CD4-positive, alpha-beta T cell (primary cell): ENCODE measurements at regions not wholly inside any gene's neighbourhood (a gene's known extent, or its start where the extent isn't known, plus 50 kb on each side); places are given as distances from the start of the nearest gene placed in this dataset.

Experiments used
- ATAC-seq: fragments of 200-7000 bp; cut with Tn5 transposase; one replicate; pipeline ENCODE4 v1.10.0; 2022; ENCODE audit warnings: mild to moderate bottlenecking; ENCODE audit not compliant: poor library complexity
- CTCF ChIA-PET: fragments of 350-600 bp; sonication (Branson Sonifier 250); formaldehyde crosslinking; loops from one replicate; lab custom pipeline; 2021; ENCODE audit warnings: antibody characterized with exemption, inconsistent platforms; lab: Charles Lee
- POLR2A ChIA-PET: fragments of 350-600 bp; sonication (Branson Sonifier 250); formaldehyde crosslinking; loops from one replicate; lab custom pipeline; 2021; ENCODE audit warnings: antibody characterized with exemption, inconsistent platforms; lab: Charles Lee
- DNase-seq, 14 experiments: peaks; one replicate each; pipeline ENCODE4 v3.0.0-alpha.2; 2013 to 2020; ENCODE audit warnings: mixed read lengths in 2 of 14
- H3K27ac ChIP-seq, 2 donors: one replicate each; pipeline versions ENCODE4 v1.5.1 to v1.7.0; 2013; ENCODE audit warnings: low read length in 2 of 2, low read depth in 1 of 2, mild to moderate bottlenecking in 1 of 2
- H3K27me3 ChIP-seq, 2 experiments: 1 replicate in 1 of 2; 2 replicates in 1 of 2; pipeline versions ENCODE4 v1.6.1 to v1.7.0; 2013; ENCODE audit warnings: low read length in 2 of 2, control low read depth in 1 of 2, mild to moderate bottlenecking in 1 of 2, moderate library complexity in 1 of 2; ENCODE audit not compliant: insufficient read depth in 2 of 2, control insufficient read depth in 1 of 2
- H3K36me3 ChIP-seq: one replicate; pipeline ENCODE4 v1.6.1; 2013; ENCODE audit warnings: low read length, control low read depth; ENCODE audit not compliant: insufficient read depth
- H3K4me1 ChIP-seq: one replicate; pipeline ENCODE4 v1.6.1; 2013; ENCODE audit warnings: low read length, control low read depth; ENCODE audit not compliant: insufficient read depth
- H3K4me3 ChIP-seq: one replicate; pipeline ENCODE4 v1.5.1; 2013; ENCODE audit warnings: mild to moderate bottlenecking, low read length, moderate library complexity
- H3K9me3 ChIP-seq, 2 experiments: 1 replicate in 1 of 2; 2 replicates in 1 of 2; pipeline versions ENCODE4 v1.6.1 to v1.7.0; 2013; ENCODE audit warnings: low read length in 2 of 2, mild to moderate bottlenecking in 2 of 2, control low read depth in 1 of 2, moderate library complexity in 1 of 2; ENCODE audit not compliant: control insufficient read depth in 1 of 2, insufficient read depth in 1 of 2
- H3K27ac Mint-ChIP-seq: one replicate; pipeline ENCODE4 v1.8.0; 2020; ENCODE audit warnings: mixed read lengths
- H3K27me3 Mint-ChIP-seq: one replicate; pipeline ENCODE4 v1.8.0; 2021; ENCODE audit warnings: mixed read lengths
- H3K36me3 Mint-ChIP-seq: one replicate; pipeline ENCODE4 v1.8.0; 2021; ENCODE audit warnings: low read depth, mixed read lengths
- H3K4me1 Mint-ChIP-seq: one replicate; pipeline ENCODE4 v1.8.0; 2021; ENCODE audit warnings: low read depth, mixed read lengths
- H3K4me3 Mint-ChIP-seq: one replicate; pipeline ENCODE4 v1.8.0; 2020; ENCODE audit warnings: mild to moderate bottlenecking, mixed read lengths
- H3K9me3 Mint-ChIP-seq: one replicate; pipeline ENCODE4 v1.8.0; 2020; ENCODE audit warnings: mixed read lengths
- intact Hi-C, 2 experiments: fragments of 100-400 bp; cut with DNase I in 1 of 2; cut with micrococcal nuclease in 1 of 2; formaldehyde crosslinking; loops; one replicate each; pipeline versions ENCODE4 v1.15.1 to v1.9.0; 2023 to 2025; cut with DNase I, micrococcal nuclease
- TF ChIP-seq, protein P1 (sequence below): fragments of 200-600 bp; IDR thresholded peaks from one replicate; pipeline ENCODE4 v1.8.0; 2022; ENCODE audit warnings: antibody characterized with exemption, mild to moderate bottlenecking

DNA sequence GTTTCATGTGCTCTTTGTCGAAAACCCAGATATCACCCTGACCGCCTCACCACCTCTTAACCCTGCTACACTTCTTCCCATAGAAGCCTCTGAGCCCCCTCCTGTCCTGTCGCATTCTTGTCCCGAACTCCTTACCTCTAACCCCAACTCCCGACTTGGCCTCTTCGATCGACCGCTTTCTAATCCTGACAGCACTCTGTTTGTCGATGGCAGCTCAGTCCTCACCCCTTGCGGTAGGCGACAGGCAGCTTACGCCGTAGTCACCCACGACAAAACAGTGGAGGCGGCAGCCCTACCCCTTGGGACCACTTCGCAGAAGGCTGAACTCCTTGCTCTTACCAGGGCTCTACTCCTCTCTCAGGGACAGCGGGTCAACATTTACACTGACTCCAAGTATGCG lies 961.7 kb downstream of the RPA4 start:
- no peak for ATAC-seq
- H3K27ac Mint-ChIP-seq = no peak overlapping the region

DNA sequence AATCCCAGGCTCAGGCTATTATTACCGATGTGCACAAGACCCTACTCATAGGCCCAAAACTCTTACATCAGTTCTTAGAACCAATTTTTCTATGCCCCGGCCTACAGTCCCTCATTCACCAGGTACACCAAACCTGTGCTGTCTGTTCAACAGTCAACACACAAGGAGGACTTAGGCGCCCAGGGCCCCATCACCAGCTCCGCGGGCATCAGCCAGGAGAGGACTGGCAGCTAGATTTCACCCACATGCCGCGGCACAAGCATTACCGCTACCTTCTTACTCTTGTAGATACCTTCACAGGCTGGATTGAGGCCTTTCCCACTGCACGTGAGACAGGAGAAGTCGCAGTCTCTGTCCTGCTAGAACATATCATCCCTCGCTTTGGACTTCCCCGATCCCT lies 962.5 kb downstream of the RPA4 start:
- no peaks in the 10 kb centered on the region for H3K4me1 Mint-ChIP-seq
- H3K36me3 ChIP-seq = no peaks in the 10 kb centered on the region
- POLR2A ChIA-PET = no interaction called here
- no peak overlapping the region for H3K4me3 Mint-ChIP-seq
- ATAC-seq (no peak), DNase-seq (no peak)
- peaks cover 0 to 58% of the 10 kb centered on the region in 2 experiments for H3K9me3 ChIP-seq
- H3K27me3 ChIP-seq = no peaks in the 10 kb centered on the region
- intact Hi-C loops = no loop called here
- no peaks in the 10 kb centered on the region for H3K36me3 Mint-ChIP-seq
- H3K4me1 ChIP-seq = no peaks in the 10 kb centered on the region
- H3K9me3 Mint-ChIP-seq = no peaks in the 10 kb centered on the region
- CTCF ChIA-PET = no interaction called here
- no peak overlapping the region for H3K27ac ChIP-seq
- no peak overlapping the region for H3K27ac Mint-ChIP-seq
- H3K27me3 Mint-ChIP-seq = no peaks in the 10 kb centered on the region
- no peak overlapping the region for H3K4me3 ChIP-seq
- TF ChIP-seq, protein P1, sequence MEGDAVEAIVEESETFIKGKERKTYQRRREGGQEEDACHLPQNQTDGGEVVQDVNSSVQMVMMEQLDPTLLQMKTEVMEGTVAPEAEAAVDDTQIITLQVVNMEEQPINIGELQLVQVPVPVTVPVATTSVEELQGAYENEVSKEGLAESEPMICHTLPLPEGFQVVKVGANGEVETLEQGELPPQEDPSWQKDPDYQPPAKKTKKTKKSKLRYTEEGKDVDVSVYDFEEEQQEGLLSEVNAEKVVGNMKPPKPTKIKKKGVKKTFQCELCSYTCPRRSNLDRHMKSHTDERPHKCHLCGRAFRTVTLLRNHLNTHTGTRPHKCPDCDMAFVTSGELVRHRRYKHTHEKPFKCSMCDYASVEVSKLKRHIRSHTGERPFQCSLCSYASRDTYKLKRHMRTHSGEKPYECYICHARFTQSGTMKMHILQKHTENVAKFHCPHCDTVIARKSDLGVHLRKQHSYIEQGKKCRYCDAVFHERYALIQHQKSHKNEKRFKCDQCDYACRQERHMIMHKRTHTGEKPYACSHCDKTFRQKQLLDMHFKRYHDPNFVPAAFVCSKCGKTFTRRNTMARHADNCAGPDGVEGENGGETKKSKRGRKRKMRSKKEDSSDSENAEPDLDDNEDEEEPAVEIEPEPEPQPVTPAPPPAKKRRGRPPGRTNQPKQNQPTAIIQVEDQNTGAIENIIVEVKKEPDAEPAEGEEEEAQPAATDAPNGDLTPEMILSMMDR = no peak

More for the DNA sequence above, 961.7 kb downstream of the RPA4 start:
- H3K4me3 ChIP-seq = no peak overlapping the region
- H3K4me1 ChIP-seq = no peaks in the 10 kb centered on the region
- no peak for DNase-seq
- no peaks in the 10 kb centered on the region for H3K27me3 ChIP-seq
- H3K36me3 ChIP-seq = no peaks in the 10 kb centered on the region
- peaks cover 0 to 58% of the 10 kb centered on the region in 2 experiments for H3K9me3 ChIP-seq
- TF ChIP-seq, protein P1 = no peak
- Mint-ChIP-seq H3K4me3 (no peak overlapping the region), H3K4me1 (no peaks in the 10 kb centered on the region), H3K27me3 (no peaks in the 10 kb centered on the region), H3K36me3 (no peaks in the 10 kb centered on the region), H3K9me3 (no peaks in the 10 kb centered on the region)
- intact Hi-C loops = no loop called here
- ChIA-PET POLR2A (no interaction called here), CTCF (no interaction called here)
- H3K27ac ChIP-seq = no peak overlapping the region

DNA sequence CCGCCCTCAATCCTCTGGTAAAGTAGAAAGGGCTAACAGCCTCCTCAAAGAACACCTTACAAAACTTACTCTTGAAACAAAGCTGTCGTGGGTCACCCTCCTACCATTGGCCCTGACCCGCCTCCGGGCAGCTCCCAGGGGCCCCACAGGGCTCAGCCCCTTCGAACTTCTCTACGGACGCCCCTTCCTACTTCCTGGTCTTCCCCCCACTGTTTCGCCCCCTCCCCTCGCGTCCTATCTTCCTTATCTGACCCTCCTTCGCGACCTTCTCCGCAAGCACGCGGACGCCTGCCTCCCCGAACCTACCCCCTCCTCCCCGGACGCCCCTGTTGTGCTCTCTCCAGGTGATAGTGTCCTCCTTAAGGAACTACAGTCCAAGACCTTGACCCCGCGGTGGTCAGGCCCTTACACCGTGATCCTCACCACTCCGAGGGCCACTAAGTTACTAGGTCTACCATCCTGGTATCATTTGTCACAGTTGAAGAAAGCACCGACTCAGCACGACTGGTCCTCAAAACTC lies 963.1 kb downstream of the RPA4 start:
- no peaks in the 10 kb centered on the region for H3K36me3 Mint-ChIP-seq
- H3K27me3 Mint-ChIP-seq = no peaks in the 10 kb centered on the region
- no peaks in the 10 kb centered on the region for H3K4me1 ChIP-seq
- CTCF ChIA-PET = no interaction called here
- no peak overlapping the region for H3K4me3 ChIP-seq
- TF ChIP-seq, protein P1 = no peak
- no peak overlapping the region for H3K27ac Mint-ChIP-seq
- ATAC-seq (no peak), DNase-seq (no peak)
- intact Hi-C loops = no loop called here
- H3K27me3 ChIP-seq = no peaks in the 10 kb centered on the region
- H3K9me3 Mint-ChIP-seq = no peaks in the 10 kb centered on the region
- H3K4me1 Mint-ChIP-seq = no peaks in the 10 kb centered on the region
- H3K9me3 ChIP-seq = peaks cover 0 to 56% of the 10 kb centered on the region in 2 experiments
- no peak overlapping the region for H3K27ac ChIP-seq
- H3K36me3 ChIP-seq = no peaks in the 10 kb centered on the region
- POLR2A ChIA-PET = no interaction called here
- no peak overlapping the region for H3K4me3 Mint-ChIP-seq
